ENCODE measurements at regions not wholly inside any gene's neighbourhood (a gene's known extent, or its start where the extent isn't known, plus 50 kb on each side); places are given as distances from the start of the nearest gene placed in this dataset.

DNA sequence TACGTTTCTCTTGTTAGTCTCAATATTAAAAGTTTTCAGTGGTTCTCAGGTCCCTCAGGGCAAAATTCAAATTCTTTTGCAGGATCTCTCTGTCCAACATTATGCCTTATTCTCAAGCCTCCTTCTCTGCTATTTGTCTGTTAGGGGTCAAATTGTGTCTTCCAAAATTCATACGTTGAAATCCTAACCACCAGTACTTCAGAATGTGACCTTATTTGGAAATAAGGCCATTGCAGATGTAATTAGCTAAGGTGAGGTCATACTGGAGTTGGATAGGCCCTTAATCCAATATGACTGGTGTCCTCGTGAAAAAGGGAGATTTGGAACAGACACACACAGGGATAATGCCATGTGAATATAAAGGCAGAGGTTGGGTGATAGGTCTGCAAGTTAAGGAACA is 64.1 kb upstream of the ADGRF1 start:
- TF ChIP-seq, protein P1, sequence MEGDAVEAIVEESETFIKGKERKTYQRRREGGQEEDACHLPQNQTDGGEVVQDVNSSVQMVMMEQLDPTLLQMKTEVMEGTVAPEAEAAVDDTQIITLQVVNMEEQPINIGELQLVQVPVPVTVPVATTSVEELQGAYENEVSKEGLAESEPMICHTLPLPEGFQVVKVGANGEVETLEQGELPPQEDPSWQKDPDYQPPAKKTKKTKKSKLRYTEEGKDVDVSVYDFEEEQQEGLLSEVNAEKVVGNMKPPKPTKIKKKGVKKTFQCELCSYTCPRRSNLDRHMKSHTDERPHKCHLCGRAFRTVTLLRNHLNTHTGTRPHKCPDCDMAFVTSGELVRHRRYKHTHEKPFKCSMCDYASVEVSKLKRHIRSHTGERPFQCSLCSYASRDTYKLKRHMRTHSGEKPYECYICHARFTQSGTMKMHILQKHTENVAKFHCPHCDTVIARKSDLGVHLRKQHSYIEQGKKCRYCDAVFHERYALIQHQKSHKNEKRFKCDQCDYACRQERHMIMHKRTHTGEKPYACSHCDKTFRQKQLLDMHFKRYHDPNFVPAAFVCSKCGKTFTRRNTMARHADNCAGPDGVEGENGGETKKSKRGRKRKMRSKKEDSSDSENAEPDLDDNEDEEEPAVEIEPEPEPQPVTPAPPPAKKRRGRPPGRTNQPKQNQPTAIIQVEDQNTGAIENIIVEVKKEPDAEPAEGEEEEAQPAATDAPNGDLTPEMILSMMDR (IDR thresholded peaks at IDR 0.05) = no peak
- no peak for TF ChIP-seq POLR2A (IDR thresholded peaks at IDR 0.05)
